KMS-11 (cell line): ENCODE measurements at regions not wholly inside any gene's neighbourhood (a gene's known extent, or its start where the extent isn't known, plus 50 kb on each side); places are given as distances from the start of the nearest gene placed in this dataset.

Experiments
- H2AFZ ChIP-seq: fragments of 200-600 bp; sonication (generic); 2 replicates; pipeline ENCODE4 v1.6.1; 2016; ENCODE audit warnings: antibody characterized with exemption, mixed run types, low read depth
- H3K27ac ChIP-seq: fragments of 200-600 bp; sonication (generic); 2 replicates; pipeline ENCODE4 v1.6.1; 2016; ENCODE audit warnings: mild to moderate bottlenecking, mixed run types
- H3K27me3 ChIP-seq: fragments of 200-600 bp; sonication (generic); 2 replicates; pipeline ENCODE4 v1.6.1; 2017; ENCODE audit warnings: mild to moderate bottlenecking, low read depth, mixed run types, moderate library complexity; ENCODE audit not compliant: insufficient read depth
- H3K36me3 ChIP-seq: fragments of 200-600 bp; sonication (generic); 2 replicates; pipeline ENCODE4 v1.6.1; 2017; ENCODE audit warnings: mild to moderate bottlenecking, mixed run types; ENCODE audit not compliant: insufficient read depth
- H3K4me1 ChIP-seq: fragments of 200-600 bp; sonication (generic); 2 replicates; pipeline ENCODE4 v1.6.1; 2016; ENCODE audit warnings: mild to moderate bottlenecking, low read depth, mixed run types; ENCODE audit not compliant: poor library complexity, severe bottlenecking
- H3K4me2 ChIP-seq: fragments of 200-600 bp; sonication (generic); 2 replicates; pipeline ENCODE4 v1.7.0; 2016; ENCODE audit warnings: mild to moderate bottlenecking, mixed run types
- H3K4me3 ChIP-seq: fragments of 200-600 bp; sonication (generic); IDR thresholded peaks from 2 replicates; pipeline ENCODE4 v1.6.1; 2017; ENCODE audit warnings: low read depth, low read length, mixed read lengths; ENCODE audit not compliant: insufficient read depth
- H3K79me2 ChIP-seq: fragments of 200-600 bp; sonication (generic); 2 replicates; pipeline ENCODE4 v1.6.1; 2016; ENCODE audit warnings: low read depth, mixed run types; ENCODE audit not compliant: insufficient read depth
- H3K9ac ChIP-seq: fragments of 200-600 bp; sonication (generic); 2 replicates; pipeline ENCODE4 v1.6.1; 2016; ENCODE audit warnings: mild to moderate bottlenecking, mixed run types
- H4K20me1 ChIP-seq: fragments of 200-600 bp; sonication (generic); 2 replicates; pipeline ENCODE4 v1.6.1; 2016; ENCODE audit warnings: mild to moderate bottlenecking, mixed run types; ENCODE audit not compliant: insufficient read depth
- CTCF ChIP-seq: fragments of 200-600 bp; sonication (generic); conservative IDR thresholded peaks from 2 replicates; pipeline ENCODE4 v1.6.1; 2017; ENCODE audit warnings: low read depth, mild to moderate bottlenecking, antibody characterized with exemption, low read length, moderate library complexity, mixed read lengths

GRCh38 chr17:79338604-79339003 lies 264.0 kb downstream of the ENGASE start:
- H3K4me1 ChIP-seq: no peaks in the 10 kb centered on the region
- no peak overlapping the region for H2AFZ ChIP-seq
- peaks cover 92% of the 10 kb centered on the region for H3K27me3 ChIP-seq
- H3K9ac ChIP-seq: no peak overlapping the region
- no peaks in the 10 kb centered on the region for H3K79me2 ChIP-seq
- H3K4me3 ChIP-seq: no peak overlapping the region
- H3K36me3 ChIP-seq: no peaks in the 10 kb centered on the region
- no peak for TF ChIP-seq CTCF
- no peak overlapping the region for H3K4me2 ChIP-seq
- H4K20me1 ChIP-seq: no peaks in the 10 kb centered on the region
- no peak overlapping the region for H3K27ac ChIP-seq

- Histone ChIP-seq H3K27me3 (peaks cover 94% of the 10 kb centered on the region), H3K9ac (no peak overlapping the region), H3K79me2 (no peaks in the 10 kb centered on the region), H4K20me1 (no peaks in the 10 kb centered on the region), H3K4me2 (no peak overlapping the region), H3K4me1 (no peaks in the 10 kb centered on the region), H3K4me3 (no peak overlapping the region), H2AFZ (no peak overlapping the region), H3K27ac (no peak overlapping the region), H3K36me3 (no peaks in the 10 kb centered on the region)
- TF ChIP-seq CTCF: no peak
Measured at GRCh38 chr17:79338152-79338551, 263.5 kb downstream of the ENGASE start.

- Histone ChIP-seq H3K36me3 (no peaks in the 10 kb centered on the region), H3K27ac (no peak overlapping the region), H2AFZ (no peak overlapping the region), H3K4me2 (no peak overlapping the region), H3K27me3 (peaks cover 95% of the 10 kb centered on the region), H3K4me3 (no peak overlapping the region), H3K79me2 (no peaks in the 10 kb centered on the region), H3K9ac (no peak overlapping the region), H4K20me1 (no peaks in the 10 kb centered on the region), H3K4me1 (no peaks in the 10 kb centered on the region)
- no peak for TF ChIP-seq CTCF
Measured at GRCh38 chr17:79337053-79337452, 262.4 kb downstream of the ENGASE start.

- H3K27ac ChIP-seq: no peak overlapping the region
- no peak overlapping the region for H2AFZ ChIP-seq
- H4K20me1 ChIP-seq: no peaks in the 10 kb centered on the region
- no peak overlapping the region for H3K4me3 ChIP-seq
- H3K4me1 ChIP-seq: no peaks in the 10 kb centered on the region
- peaks cover 93% of the 10 kb centered on the region for H3K27me3 ChIP-seq
- no peak for TF ChIP-seq CTCF
- H3K36me3 ChIP-seq: no peaks in the 10 kb centered on the region
- H3K79me2 ChIP-seq: no peaks in the 10 kb centered on the region
- no peak overlapping the region for H3K4me2 ChIP-seq
- H3K9ac ChIP-seq: no peak overlapping the region
Measured at GRCh38 chr17:79335456-79335855, 260.8 kb downstream of the ENGASE start.

- peaks cover 90% of the 10 kb centered on the region for H3K27me3 ChIP-seq
- no peaks in the 10 kb centered on the region for H4K20me1 ChIP-seq
- H2AFZ ChIP-seq: no peak overlapping the region
- H3K9ac ChIP-seq: no peak overlapping the region
- H3K4me2 ChIP-seq: no peak overlapping the region
- no peaks in the 10 kb centered on the region for H3K36me3 ChIP-seq
- H3K4me3 ChIP-seq: no peak overlapping the region
- TF ChIP-seq CTCF: no peak
- H3K4me1 ChIP-seq: no peaks in the 10 kb centered on the region
- H3K79me2 ChIP-seq: no peaks in the 10 kb centered on the region
- no peak overlapping the region for H3K27ac ChIP-seq
Measured at GRCh38 chr17:79332011-79332554, 257.5 kb downstream of the ENGASE start.
